ENCODE measurements at regions not wholly inside any gene's neighbourhood (a gene's known extent, or its start where the extent isn't known, plus 50 kb on each side); places are given as distances from the start of the nearest gene placed in this dataset.
A peak's percentile ranks its signal among the peaks of the same experiment; 100 is the strongest.

DNA sequence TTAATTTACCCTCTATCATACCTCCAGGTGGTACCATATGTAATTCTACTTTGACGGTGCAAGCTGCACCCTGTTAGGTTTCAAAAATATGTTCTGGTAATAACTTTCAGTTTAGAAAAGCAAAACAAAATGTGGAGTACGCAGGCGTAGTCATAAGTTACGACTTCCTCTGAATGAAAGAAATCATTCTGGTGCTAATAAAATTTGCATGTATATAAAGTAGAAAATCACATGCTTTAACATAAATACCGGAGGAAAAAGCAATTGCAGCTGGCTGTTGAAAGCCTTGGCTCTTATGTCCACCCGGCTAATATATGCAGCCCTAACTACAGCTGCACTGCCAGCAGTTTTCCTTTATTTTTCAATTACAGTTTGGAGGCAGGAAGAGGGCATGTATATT, 65.2 kb upstream of the TMPRSS15 start:
- Histone ChIP-seq H3K9ac (ENCODE audit: low read length) (peak overlapping the region; percentile 39), H4K20me1 (ENCODE audit: insufficient read depth, low read length) (no peaks in the 10 kb centered on the region), H3K9me2 (replicated peaks; ENCODE audit: insufficient read depth, low read length) (no peaks in the 10 kb centered on the region), H3K4me2 (ENCODE audit: low read depth, low read length) (peak overlapping the region; percentile 98), H3K27me3 (replicated peaks; ENCODE audit: insufficient read depth, low read length) (no peaks in the 10 kb centered on the region), H3K9me3 (replicated peaks; ENCODE audit: insufficient read depth, low read length) (no peaks in the 10 kb centered on the region), H3K4me1 (ENCODE audit: low read length) (peaks cover 10% of the 10 kb centered on the region; the same call in 1 of the 2 replicates), H3K27ac (ENCODE audit: low read length) (peak overlapping the region; percentile 70; the same call in 1 of the 2 replicates), H3K4me3 (ENCODE audit: low read length) (peak overlapping the region; percentile 47), H3K36me3 (replicated peaks; ENCODE audit: insufficient read depth, low read length) (no peaks in the 10 kb centered on the region), H2AFZ (ENCODE audit: low read length) (peak overlapping the region; percentile 64), H3F3A (ENCODE audit: insufficient read depth, low read length) (peaks cover 13% of the 10 kb centered on the region), H3K79me2 (ENCODE audit: low read length) (no peaks in the 10 kb centered on the region)
- DNase-seq = peak; percentile 60
- TF ChIP-seq EZH2 (optimal IDR thresholded peaks at IDR 0.05; ENCODE audit: low read depth, low read length) (no peak), EZH2phosphoT487 (IDR thresholded peaks at IDR 0.05; ENCODE audit: low read length) (no peak), CTCF (IDR thresholded peaks at IDR 0.05; ENCODE audit: low read length) (no peak)

DNA sequence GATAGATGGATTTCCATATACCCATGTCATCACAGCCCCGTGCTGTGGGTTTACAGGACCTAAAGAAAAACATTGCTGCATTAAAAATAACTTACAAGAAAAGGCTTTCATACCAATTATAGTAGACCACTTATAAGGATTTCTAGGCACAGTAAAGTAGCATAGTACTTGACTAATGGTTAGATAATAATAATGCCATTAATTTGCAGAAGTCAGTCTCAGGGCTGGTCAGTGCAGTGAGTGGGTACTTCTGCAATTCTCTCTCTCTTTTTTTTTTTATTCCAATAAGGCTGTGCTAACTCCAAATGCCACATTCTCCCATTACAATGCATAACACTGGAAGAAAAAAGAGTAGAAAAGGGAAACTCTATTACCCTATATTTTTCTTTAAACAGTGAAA, 73.1 kb upstream of the TMPRSS15 start:
- Histone ChIP-seq H3K9ac (ENCODE audit: low read length) (no peak overlapping the region), H3K4me1 (ENCODE audit: low read length) (no peaks in the 10 kb centered on the region), H3K27me3 (replicated peaks; ENCODE audit: insufficient read depth, low read length) (no peaks in the 10 kb centered on the region), H4K20me1 (ENCODE audit: insufficient read depth, low read length) (no peaks in the 10 kb centered on the region), H3K79me2 (ENCODE audit: low read length) (no peaks in the 10 kb centered on the region), H3K4me3 (ENCODE audit: low read length) (no peak overlapping the region), H3K9me2 (replicated peaks; ENCODE audit: insufficient read depth, low read length) (no peaks in the 10 kb centered on the region), H2AFZ (ENCODE audit: low read length) (no peak overlapping the region), H3K27ac (ENCODE audit: low read length) (no peak overlapping the region), H3K4me2 (ENCODE audit: low read depth, low read length) (no peak overlapping the region), H3F3A (ENCODE audit: insufficient read depth, low read length) (no peaks in the 10 kb centered on the region), H3K36me3 (replicated peaks; ENCODE audit: insufficient read depth, low read length) (no peaks in the 10 kb centered on the region), H3K9me3 (replicated peaks; ENCODE audit: insufficient read depth, low read length) (no peaks in the 10 kb centered on the region)
- TF ChIP-seq EZH2phosphoT487 (IDR thresholded peaks at IDR 0.05; ENCODE audit: low read length) = no peak
- no peak for TF ChIP-seq CTCF (IDR thresholded peaks at IDR 0.05; ENCODE audit: low read length)
- TF ChIP-seq EZH2 (optimal IDR thresholded peaks at IDR 0.05; ENCODE audit: low read depth, low read length) = no peak
- no peak for DNase-seq

- Histone ChIP-seq H3K4me2 (ENCODE audit: low read depth, low read length) (no peak overlapping the region), H2AFZ (ENCODE audit: low read length) (no peak overlapping the region), H3K9ac (ENCODE audit: low read length) (no peak overlapping the region), H3K79me2 (ENCODE audit: low read length) (no peaks in the 10 kb centered on the region), H3K9me2 (replicated peaks; ENCODE audit: insufficient read depth, low read length) (no peaks in the 10 kb centered on the region), H3K27ac (ENCODE audit: low read length) (no peak overlapping the region), H3K27me3 (replicated peaks; ENCODE audit: insufficient read depth, low read length) (no peaks in the 10 kb centered on the region), H3K36me3 (replicated peaks; ENCODE audit: insufficient read depth, low read length) (no peaks in the 10 kb centered on the region), H3K4me1 (ENCODE audit: low read length) (no peaks in the 10 kb centered on the region), H4K20me1 (ENCODE audit: insufficient read depth, low read length) (no peaks in the 10 kb centered on the region), H3K4me3 (ENCODE audit: low read length) (no peak overlapping the region), H3K9me3 (replicated peaks; ENCODE audit: insufficient read depth, low read length) (no peaks in the 10 kb centered on the region), H3F3A (ENCODE audit: insufficient read depth, low read length) (no peaks in the 10 kb centered on the region)
- TF ChIP-seq EZH2 (optimal IDR thresholded peaks at IDR 0.05; ENCODE audit: low read depth, low read length) = no peak
- TF ChIP-seq CTCF (IDR thresholded peaks at IDR 0.05; ENCODE audit: low read length) = no peak
- TF ChIP-seq EZH2phosphoT487 (IDR thresholded peaks at IDR 0.05; ENCODE audit: low read length) = no peak
- no peak for DNase-seq
Observed at GRCh38 chr21:18477043-18477442, 73.5 kb upstream of the TMPRSS15 start.

Measured in MM.1S (cell line).